ENCODE measurements at regions not wholly inside any gene's neighbourhood (a gene's known extent, or its start where the extent isn't known, plus 50 kb on each side); places are given as distances from the start of the nearest gene placed in this dataset.

- in situ Hi-C loops (cut with MboI) = no loop called here
- no peaks in the 10 kb centered on the region for H3K9me2 ChIP-seq (ENCODE audit: insufficient read depth)
- H4K20me1 ChIP-seq (ENCODE audit: insufficient read depth) = no peaks in the 10 kb centered on the region
- no peak overlapping the region for H3K9ac ChIP-seq
- H3K4me3 ChIP-seq = no peak overlapping the region
- H3K4me2 ChIP-seq (ENCODE audit: unreplicated experiment) = no peak overlapping the region
- H3K27me3 ChIP-seq (replicated peaks; ENCODE audit: insufficient read depth) = no peaks in the 10 kb centered on the region
- no peak overlapping the region for H3K27ac ChIP-seq
- no peak for DNase-seq
- H3F3A ChIP-seq (ENCODE audit: insufficient read depth) = no peaks in the 10 kb centered on the region
- no peak overlapping the region for H2AFZ ChIP-seq
- 34 to 42% methylated on average over 3 of the region's 3 CpGs for WGBS, 2 experiments (ENCODE audit: low coverage in 1 of 2, low lambda C conversion rate in 2 of 2, missing lambda C conversion rate in 2 of 2)
- no peaks in the 10 kb centered on the region for H3K9me3 ChIP-seq (ENCODE audit: low read depth)
- H3K79me2 ChIP-seq (ENCODE audit: insufficient read depth) = no peaks in the 10 kb centered on the region
- H3K36me3 ChIP-seq (ENCODE audit: low read depth) = no peaks in the 10 kb centered on the region
- TF ChIP-seq EZH2phosphoT487 (IDR thresholded peaks at IDR 0.05; ENCODE audit: insufficient read depth, low read depth) (no peak), EZH2 (IDR thresholded peaks at IDR 0.05; ENCODE audit: insufficient read depth, poor library complexity, severe bottlenecking) (no peak)
- no peaks in the 10 kb centered on the region for H3K4me1 ChIP-seq (ENCODE audit: insufficient read depth)
These were observed 283.0 kb upstream of the NOX3 start for GRCh38 chr6:155738602-155739105.

- H3K4me2 ChIP-seq (ENCODE audit: unreplicated experiment) = no peak overlapping the region
- no peak overlapping the region for H2AFZ ChIP-seq
- in situ Hi-C loops (cut with MboI) = no loop called here
- H3K9ac ChIP-seq = no peak overlapping the region
- H3K4me1 ChIP-seq (ENCODE audit: insufficient read depth) = no peaks in the 10 kb centered on the region
- H3F3A ChIP-seq (ENCODE audit: insufficient read depth) = no peaks in the 10 kb centered on the region
- no peaks in the 10 kb centered on the region for H4K20me1 ChIP-seq (ENCODE audit: insufficient read depth)
- no peaks in the 10 kb centered on the region for H3K36me3 ChIP-seq (ENCODE audit: low read depth)
- H3K9me3 ChIP-seq (ENCODE audit: low read depth) = no peaks in the 10 kb centered on the region
- H3K4me3 ChIP-seq = no peak overlapping the region
- no peak for DNase-seq
- H3K9me2 ChIP-seq (ENCODE audit: insufficient read depth) = no peaks in the 10 kb centered on the region; the same call in 1 of the 2 replicates
- no peak overlapping the region for H3K27ac ChIP-seq
- H3K27me3 ChIP-seq (replicated peaks; ENCODE audit: insufficient read depth) = no peaks in the 10 kb centered on the region
- TF ChIP-seq EZH2phosphoT487 (IDR thresholded peaks at IDR 0.05; ENCODE audit: insufficient read depth, low read depth) (no peak), EZH2 (IDR thresholded peaks at IDR 0.05; ENCODE audit: insufficient read depth, poor library complexity, severe bottlenecking) (no peak)
- WGBS, 2 experiments (ENCODE audit: low coverage in 1 of 2, low lambda C conversion rate in 2 of 2, missing lambda C conversion rate in 2 of 2) = 7 to 26% methylated on average over 1 of the region's 1 CpG
- no peaks in the 10 kb centered on the region for H3K79me2 ChIP-seq (ENCODE audit: insufficient read depth)
These were observed 261.7 kb upstream of the NOX3 start for GRCh38 chr6:155717374-155717773.

GRCh38 chr6:155710704-155711103 lies 255.1 kb upstream of the NOX3 start:
- Histone ChIP-seq H3K27me3 (replicated peaks; ENCODE audit: insufficient read depth) (no peaks in the 10 kb centered on the region), H3K4me2 (ENCODE audit: unreplicated experiment) (no peak overlapping the region), H2AFZ (no peak overlapping the region), H3K27ac (no peak overlapping the region), H3K79me2 (ENCODE audit: insufficient read depth) (no peaks in the 10 kb centered on the region), H4K20me1 (ENCODE audit: insufficient read depth) (no peaks in the 10 kb centered on the region), H3K9me2 (ENCODE audit: insufficient read depth) (no peaks in the 10 kb centered on the region), H3K9me3 (ENCODE audit: low read depth) (no peaks in the 10 kb centered on the region), H3K9ac (no peak overlapping the region), H3K36me3 (ENCODE audit: low read depth) (no peaks in the 10 kb centered on the region), H3F3A (ENCODE audit: insufficient read depth) (no peaks in the 10 kb centered on the region), H3K4me1 (ENCODE audit: insufficient read depth) (no peaks in the 10 kb centered on the region), H3K4me3 (no peak overlapping the region)
- in situ Hi-C loops (cut with MboI) = no loop called here
- 34 to 39% methylated on average over 2 of the region's 2 CpGs for WGBS, 2 experiments (ENCODE audit: low coverage in 1 of 2, low lambda C conversion rate in 2 of 2, missing lambda C conversion rate in 2 of 2)
- no peak for DNase-seq
- TF ChIP-seq EZH2phosphoT487 (IDR thresholded peaks at IDR 0.05; ENCODE audit: insufficient read depth, low read depth) (no peak), EZH2 (IDR thresholded peaks at IDR 0.05; ENCODE audit: insufficient read depth, poor library complexity, severe bottlenecking) (no peak)

- Histone ChIP-seq H3K79me2 (ENCODE audit: insufficient read depth) (no peaks in the 10 kb centered on the region), H3K9ac (no peak overlapping the region), H3K4me3 (no peak overlapping the region), H3K9me2 (ENCODE audit: insufficient read depth) (no peaks in the 10 kb centered on the region), H3K27me3 (replicated peaks; ENCODE audit: insufficient read depth) (no peaks in the 10 kb centered on the region), H4K20me1 (ENCODE audit: insufficient read depth) (no peaks in the 10 kb centered on the region), H3F3A (ENCODE audit: insufficient read depth) (no peaks in the 10 kb centered on the region), H3K27ac (no peak overlapping the region), H2AFZ (no peak overlapping the region), H3K9me3 (ENCODE audit: low read depth) (no peaks in the 10 kb centered on the region), H3K36me3 (ENCODE audit: low read depth) (no peaks in the 10 kb centered on the region), H3K4me1 (ENCODE audit: insufficient read depth) (no peaks in the 10 kb centered on the region), H3K4me2 (ENCODE audit: unreplicated experiment) (no peak overlapping the region)
- in situ Hi-C loops (cut with MboI) = no loop called here
- TF ChIP-seq EZH2phosphoT487 (IDR thresholded peaks at IDR 0.05; ENCODE audit: insufficient read depth, low read depth) = no peak
- TF ChIP-seq EZH2 (IDR thresholded peaks at IDR 0.05; ENCODE audit: insufficient read depth, poor library complexity, severe bottlenecking) = no peak
- 72 to 82% methylated on average over 10 of the region's 10 CpGs for WGBS, 2 experiments (ENCODE audit: low coverage in 1 of 2, low lambda C conversion rate in 2 of 2, missing lambda C conversion rate in 2 of 2)
- no peak for DNase-seq
These were observed 253.6 kb upstream of the NOX3 start for GRCh38 chr6:155709262-155709661.

GRCh38 chr6:155708100-155708499 lies 252.5 kb upstream of the NOX3 start:
- DNase-seq = no peak
- no peak overlapping the region for H2AFZ ChIP-seq
- no peak for TF ChIP-seq EZH2phosphoT487 (IDR thresholded peaks at IDR 0.05; ENCODE audit: insufficient read depth, low read depth)
- no peak for TF ChIP-seq EZH2 (IDR thresholded peaks at IDR 0.05; ENCODE audit: insufficient read depth, poor library complexity, severe bottlenecking)

More at GRCh38 chr6:155708100-155708499, 252.5 kb upstream of the NOX3 start:
- Histone ChIP-seq H3K9ac (no peak overlapping the region), H3K4me3 (no peak overlapping the region), H3K9me2 (ENCODE audit: insufficient read depth) (no peaks in the 10 kb centered on the region), H3K9me3 (ENCODE audit: low read depth) (no peaks in the 10 kb centered on the region), H4K20me1 (ENCODE audit: insufficient read depth) (no peaks in the 10 kb centered on the region), H3K79me2 (ENCODE audit: insufficient read depth) (no peaks in the 10 kb centered on the region), H3K27ac (no peak overlapping the region), H3F3A (ENCODE audit: insufficient read depth) (no peaks in the 10 kb centered on the region), H3K27me3 (replicated peaks; ENCODE audit: insufficient read depth) (no peaks in the 10 kb centered on the region), H3K36me3 (ENCODE audit: low read depth) (no peaks in the 10 kb centered on the region), H3K4me2 (ENCODE audit: unreplicated experiment) (no peak overlapping the region), H3K4me1 (ENCODE audit: insufficient read depth) (no peaks in the 10 kb centered on the region)
- WGBS, 2 experiments (ENCODE audit: low coverage in 1 of 2, low lambda C conversion rate in 2 of 2, missing lambda C conversion rate in 2 of 2) = 82 to 89% methylated on average over 5 of the region's 5 CpGs
- in situ Hi-C loops (cut with MboI) = no loop called here

Data from GM23248 (cell line).